ENCODE measurements at regions not wholly inside any gene's neighbourhood (a gene's known extent, or its start where the extent isn't known, plus 50 kb on each side); places are given as distances from the start of the nearest gene placed in this dataset.

DNA sequence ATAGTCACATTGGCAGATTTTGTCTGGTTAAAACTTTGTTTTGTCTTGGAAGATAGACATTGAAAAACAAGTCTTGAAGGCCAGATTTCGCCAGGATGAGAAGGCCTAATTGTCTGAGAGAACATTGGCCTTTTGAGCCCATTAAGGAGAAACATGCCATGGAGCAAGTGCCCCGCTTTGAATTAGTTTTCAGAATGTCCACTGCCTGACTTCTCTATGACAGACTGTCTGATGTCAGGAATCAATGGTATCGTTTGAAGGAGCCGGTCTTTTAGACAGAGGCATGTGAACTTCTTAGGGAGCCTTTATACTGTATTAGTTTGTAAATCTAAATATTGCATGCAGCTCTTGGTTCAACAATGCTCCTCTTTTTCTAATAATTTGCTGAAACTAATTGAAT is 155.9 kb downstream of the DLEU7 start:
- Mint-ChIP-seq H3K4me1 (ENCODE audit: low read depth) (peaks cover 7% of the 10 kb centered on the region), H3K36me3 (no peaks in the 10 kb centered on the region), H3K27ac (no peak overlapping the region), H3K27me3 (no peaks in the 10 kb centered on the region), H3K4me3 (no peak overlapping the region), H3K9me3 (ENCODE audit: low read depth) (no peaks in the 10 kb centered on the region)

DNA sequence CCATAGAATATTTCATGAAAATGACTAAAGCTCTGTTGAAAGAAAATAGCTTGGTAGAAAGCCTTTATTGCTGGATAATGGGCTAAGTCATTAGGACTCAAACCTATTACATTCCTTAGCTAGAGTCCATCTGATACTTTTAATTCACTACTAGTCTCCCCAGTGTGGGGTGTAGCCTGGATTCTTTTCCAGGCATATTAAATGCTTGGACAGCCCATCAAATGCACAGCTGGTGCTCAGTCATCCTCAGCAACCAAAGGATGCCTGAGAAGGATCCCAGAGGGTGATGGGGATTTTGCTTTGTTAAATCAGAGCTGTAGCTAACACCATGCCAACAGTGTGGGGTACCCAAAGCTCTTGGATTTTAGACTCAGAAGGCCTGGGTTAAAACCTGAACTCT is 153.5 kb downstream of the DLEU7 start:
- no peaks in the 10 kb centered on the region for H3K9me3 Mint-ChIP-seq (ENCODE audit: low read depth)
- H3K4me3 Mint-ChIP-seq = no peak overlapping the region
- no peaks in the 10 kb centered on the region for H3K27me3 Mint-ChIP-seq
- no peak overlapping the region for H3K27ac Mint-ChIP-seq
- H3K36me3 Mint-ChIP-seq = no peaks in the 10 kb centered on the region
- peaks cover 7% of the 10 kb centered on the region for H3K4me1 Mint-ChIP-seq (ENCODE audit: low read depth)

DNA sequence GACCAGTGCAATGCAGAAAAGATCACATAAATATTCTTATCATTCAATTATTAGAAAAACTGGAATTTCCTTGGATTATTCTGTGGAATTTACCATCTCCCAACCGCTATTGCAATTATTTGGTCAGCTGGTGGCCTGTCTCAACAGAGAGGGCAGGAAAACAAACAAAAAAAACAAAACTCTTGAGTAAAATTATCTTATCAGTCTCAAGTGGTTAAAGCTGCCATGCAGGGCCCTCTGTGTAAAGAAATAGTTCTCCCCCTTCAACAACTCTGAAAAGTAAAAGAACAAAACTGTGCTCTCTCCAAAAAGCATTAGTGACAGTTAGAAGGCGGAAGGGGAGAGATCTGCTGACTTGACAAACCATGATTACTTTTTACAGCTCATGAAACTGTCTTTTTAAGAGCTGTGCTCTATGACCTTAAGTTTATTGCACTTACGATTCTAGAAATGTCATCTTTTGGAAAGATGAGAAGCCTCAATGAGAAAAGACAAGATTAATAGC is 152.3 kb downstream of the DLEU7 start:
- H3K27me3 Mint-ChIP-seq = no peaks in the 10 kb centered on the region
- peaks cover 7% of the 10 kb centered on the region for H3K4me1 Mint-ChIP-seq (ENCODE audit: low read depth)
- no peaks in the 10 kb centered on the region for H3K36me3 Mint-ChIP-seq
- H3K9me3 Mint-ChIP-seq (ENCODE audit: low read depth) = no peaks in the 10 kb centered on the region
- no peak overlapping the region for H3K4me3 Mint-ChIP-seq
- no peak overlapping the region for H3K27ac Mint-ChIP-seq

DNA sequence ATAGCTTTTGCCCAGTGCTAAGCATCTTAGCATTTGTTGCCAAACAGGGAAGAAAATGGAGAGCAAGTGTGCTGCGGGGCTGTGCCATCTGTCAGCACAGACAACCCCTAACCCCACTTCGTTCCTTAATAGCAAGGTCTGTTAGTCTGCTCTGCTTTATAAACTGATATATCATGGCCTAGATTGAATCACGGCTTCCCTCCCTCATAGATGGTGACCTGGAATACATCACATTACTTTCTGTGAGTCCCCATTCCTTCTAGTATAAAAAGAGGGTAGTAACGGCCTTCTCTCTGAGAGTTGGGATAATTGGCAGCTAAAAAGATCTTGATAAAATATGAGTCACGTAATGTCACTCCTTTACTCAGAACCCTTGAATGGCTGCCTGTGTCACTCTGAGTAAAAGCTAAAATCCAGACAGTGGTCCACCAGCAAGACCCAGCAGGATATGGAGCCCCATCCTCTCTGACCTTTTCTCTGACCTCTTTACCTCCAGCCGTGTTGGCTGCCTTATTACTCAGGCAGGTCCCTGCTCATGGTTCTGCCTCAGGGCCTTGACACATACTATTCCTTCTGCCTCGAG is 151.7 kb downstream of the DLEU7 start:
- Mint-ChIP-seq H3K4me3 (no peak overlapping the region), H3K27me3 (no peaks in the 10 kb centered on the region), H3K36me3 (no peaks in the 10 kb centered on the region), H3K27ac (no peak overlapping the region), H3K4me1 (ENCODE audit: low read depth) (peaks cover 4% of the 10 kb centered on the region), H3K9me3 (ENCODE audit: low read depth) (no peaks in the 10 kb centered on the region)

DNA sequence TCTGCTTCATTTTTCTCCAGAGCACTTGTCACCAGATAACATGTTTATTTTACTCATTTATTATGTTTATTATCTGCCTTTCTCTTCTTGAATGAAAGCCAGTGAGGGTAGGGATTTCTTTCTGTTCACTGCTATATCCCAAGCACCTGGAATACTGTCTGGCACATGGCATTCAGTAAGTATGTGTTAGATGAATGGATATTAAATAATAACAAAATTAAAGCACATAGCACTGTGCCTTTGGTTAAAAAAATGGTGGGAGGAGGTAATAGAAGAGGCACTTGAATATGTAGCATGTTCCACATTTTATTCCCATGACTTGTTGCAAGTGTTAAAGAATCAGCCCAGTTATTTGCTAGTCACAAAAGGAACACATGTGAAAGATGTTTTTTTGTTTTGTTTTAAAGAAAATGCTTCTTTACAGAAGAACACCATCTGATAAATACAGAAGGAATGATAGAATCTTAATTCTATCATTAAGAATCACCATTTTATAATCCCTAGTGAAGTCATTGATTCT is 151.0 kb downstream of the DLEU7 start:
- Mint-ChIP-seq H3K9me3 (ENCODE audit: low read depth) (no peaks in the 10 kb centered on the region), H3K4me1 (ENCODE audit: low read depth) (no peaks in the 10 kb centered on the region)

DNA sequence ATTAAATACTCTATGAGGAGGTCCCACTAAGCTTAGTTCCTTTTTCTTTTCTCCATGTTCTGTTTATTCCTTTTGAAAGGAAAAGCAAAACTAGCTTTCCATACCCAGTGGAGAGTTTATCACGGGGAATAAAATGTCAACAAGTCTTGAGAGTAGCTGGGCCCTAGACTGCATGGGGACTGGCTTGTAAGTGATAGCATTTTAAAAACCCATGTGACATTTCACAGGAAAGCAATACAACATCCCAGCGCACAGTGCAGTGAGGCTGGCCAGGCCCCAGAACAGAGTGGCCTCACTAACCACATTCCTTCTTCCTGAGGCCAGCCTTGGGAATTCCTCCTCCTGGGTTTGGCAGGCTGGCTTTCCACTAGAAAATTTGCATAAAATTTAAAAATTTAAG is 149.8 kb downstream of the DLEU7 start:
- H3K9me3 Mint-ChIP-seq (ENCODE audit: low read depth) = no peaks in the 10 kb centered on the region
- no peaks in the 10 kb centered on the region for H3K36me3 Mint-ChIP-seq
- no peak overlapping the region for H3K27ac Mint-ChIP-seq
- H3K4me1 Mint-ChIP-seq (ENCODE audit: low read depth) = no peaks in the 10 kb centered on the region
- no peaks in the 10 kb centered on the region for H3K27me3 Mint-ChIP-seq
- no peak overlapping the region for H3K4me3 Mint-ChIP-seq

More for the DNA sequence above, 151.0 kb downstream of the DLEU7 start:
- no peaks in the 10 kb centered on the region for H3K36me3 Mint-ChIP-seq
- H3K27ac Mint-ChIP-seq = no peak overlapping the region
- H3K27me3 Mint-ChIP-seq = no peaks in the 10 kb centered on the region
- H3K4me3 Mint-ChIP-seq = no peak overlapping the region

DNA sequence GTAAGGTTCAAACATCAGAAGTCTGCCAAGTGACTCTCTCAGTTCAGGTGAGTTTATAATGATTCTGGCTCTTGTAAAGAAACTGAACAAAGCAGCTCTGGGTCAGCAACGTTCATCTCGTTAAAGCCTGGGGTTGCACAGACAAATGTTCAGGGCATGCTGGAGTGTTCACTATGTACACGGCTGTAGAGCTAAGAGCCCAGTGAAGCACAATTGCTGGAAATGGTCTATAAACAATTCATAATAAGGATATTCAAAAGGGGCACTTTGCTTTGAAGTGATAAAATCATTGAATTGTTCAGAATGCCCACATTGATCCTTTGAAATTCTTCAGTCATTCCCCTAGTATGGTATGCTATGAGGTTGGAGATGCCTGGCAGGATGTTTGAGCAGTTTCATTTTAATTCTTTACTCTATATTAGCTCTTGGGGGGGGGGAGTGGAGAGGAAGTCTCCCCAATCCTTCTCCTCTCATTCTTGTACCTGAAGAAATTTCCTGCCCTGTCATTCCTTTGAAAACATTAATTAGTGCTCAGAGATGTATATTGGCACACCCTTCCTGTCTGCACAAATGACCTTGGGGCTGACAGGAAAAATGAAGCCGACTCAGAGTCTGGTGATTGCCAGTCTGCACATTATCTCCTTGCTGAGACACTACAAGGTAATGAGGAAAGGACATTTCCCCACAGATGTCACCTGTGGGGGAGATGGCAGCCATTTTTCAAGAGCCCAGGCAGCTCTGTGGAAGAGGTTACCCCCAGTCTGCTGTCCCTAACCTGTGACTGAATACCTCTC is 145.5 kb downstream of the DLEU7 start:
- Mint-ChIP-seq H3K4me1 (ENCODE audit: low read depth) (no peaks in the 10 kb centered on the region), H3K4me3 (no peak overlapping the region), H3K36me3 (no peaks in the 10 kb centered on the region), H3K27me3 (no peaks in the 10 kb centered on the region), H3K9me3 (ENCODE audit: low read depth) (no peaks in the 10 kb centered on the region), H3K27ac (no peak overlapping the region)

DNA sequence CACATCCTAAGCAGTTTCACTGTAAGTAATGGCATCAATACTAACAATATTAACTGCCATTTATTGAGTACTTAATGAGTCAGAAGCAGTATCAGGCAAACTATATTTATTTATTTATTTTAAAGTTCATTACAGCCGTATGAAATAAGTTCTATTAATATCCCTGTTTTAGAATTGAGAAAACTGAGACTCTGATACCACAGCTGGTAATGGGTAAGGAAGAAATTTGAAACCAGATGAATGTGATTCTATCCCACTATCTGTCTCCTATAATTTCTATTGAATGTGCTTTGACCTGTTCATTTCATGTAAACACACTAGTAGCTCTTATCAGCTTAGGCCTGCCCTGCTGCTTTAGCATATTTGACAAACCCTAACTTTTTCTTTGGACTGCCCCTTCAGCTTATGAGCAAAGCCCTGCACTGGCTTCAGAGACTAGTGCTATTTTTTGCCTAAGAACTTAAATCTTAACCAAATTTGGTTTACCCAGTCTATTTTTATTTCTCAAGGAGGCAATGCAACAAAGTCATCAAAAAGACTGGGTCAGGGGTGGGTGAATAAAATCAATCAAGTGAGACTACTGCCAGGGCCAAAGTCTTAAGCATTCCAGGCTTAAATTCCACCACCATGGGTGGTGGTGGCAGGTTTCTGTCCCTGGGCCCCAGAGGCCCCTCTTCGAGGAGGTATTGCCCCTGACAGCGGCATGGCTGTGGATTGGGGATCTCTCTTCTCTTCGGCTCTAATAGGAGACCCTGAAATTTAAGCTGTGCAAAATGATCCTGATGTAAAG is 143.4 kb downstream of the DLEU7 start:
- Mint-ChIP-seq H3K4me1 (ENCODE audit: low read depth) (no peaks in the 10 kb centered on the region), H3K27me3 (no peaks in the 10 kb centered on the region), H3K27ac (no peak overlapping the region), H3K9me3 (ENCODE audit: low read depth) (no peaks in the 10 kb centered on the region), H3K36me3 (no peaks in the 10 kb centered on the region), H3K4me3 (no peak overlapping the region)

DNA sequence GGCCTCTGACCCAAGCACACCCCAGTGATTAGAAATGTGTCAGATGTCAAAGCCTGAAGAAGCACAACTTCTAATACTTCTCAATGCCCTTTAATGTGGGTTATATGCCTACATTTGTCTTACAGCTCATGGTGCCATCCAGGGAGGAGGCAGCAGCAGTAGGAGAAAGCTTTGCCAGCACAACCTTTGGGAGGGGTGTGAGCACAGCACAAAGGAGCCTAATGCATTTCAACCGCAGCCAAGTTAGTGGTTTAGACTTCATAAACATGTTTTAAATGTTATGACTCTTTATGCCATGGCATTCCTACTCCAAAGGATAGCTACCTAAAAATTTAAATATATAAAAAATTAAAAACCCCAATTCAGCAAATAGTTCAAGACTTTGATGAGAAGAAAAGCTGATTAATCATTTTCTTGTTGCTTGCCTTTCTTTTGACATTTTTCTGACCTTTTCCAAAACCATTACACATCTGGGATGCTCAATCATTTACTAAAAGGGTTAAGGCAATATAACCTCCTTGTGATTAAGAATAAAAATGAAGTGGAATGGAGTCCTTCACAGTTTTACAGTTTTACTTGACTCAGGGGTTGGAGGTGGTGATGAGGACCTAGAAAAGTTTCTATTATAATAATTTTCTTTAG is 142.7 kb downstream of the DLEU7 start:
- H3K9me3 Mint-ChIP-seq (ENCODE audit: low read depth) = no peaks in the 10 kb centered on the region

DNA sequence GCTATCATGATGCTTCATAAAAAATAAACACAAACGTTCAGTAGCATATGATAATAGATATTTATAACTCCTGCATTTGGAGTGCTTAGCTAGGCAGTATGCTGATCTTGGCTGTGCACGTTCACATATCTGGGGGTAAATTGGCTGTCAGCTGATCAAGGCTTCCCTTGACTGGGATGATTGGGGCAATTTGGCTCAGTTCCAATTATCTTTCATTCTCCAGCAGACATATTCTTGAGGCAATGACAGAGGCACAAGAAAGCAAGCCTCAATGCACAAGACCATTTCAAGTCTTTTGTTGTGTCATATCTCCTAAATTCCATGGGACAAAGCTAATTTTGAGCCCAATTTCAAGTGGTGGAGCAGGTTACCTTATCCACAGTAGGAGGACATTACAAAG is 142.0 kb downstream of the DLEU7 start:
- Mint-ChIP-seq H3K27me3 (no peaks in the 10 kb centered on the region), H3K4me1 (ENCODE audit: low read depth) (no peaks in the 10 kb centered on the region), H3K4me3 (no peak overlapping the region), H3K27ac (no peak overlapping the region), H3K9me3 (ENCODE audit: low read depth) (no peaks in the 10 kb centered on the region), H3K36me3 (no peaks in the 10 kb centered on the region)

More for the DNA sequence above, 142.7 kb downstream of the DLEU7 start:
- Mint-ChIP-seq H3K4me1 (ENCODE audit: low read depth) (no peaks in the 10 kb centered on the region), H3K4me3 (no peak overlapping the region), H3K27ac (no peak overlapping the region), H3K27me3 (no peaks in the 10 kb centered on the region), H3K36me3 (no peaks in the 10 kb centered on the region)

DNA sequence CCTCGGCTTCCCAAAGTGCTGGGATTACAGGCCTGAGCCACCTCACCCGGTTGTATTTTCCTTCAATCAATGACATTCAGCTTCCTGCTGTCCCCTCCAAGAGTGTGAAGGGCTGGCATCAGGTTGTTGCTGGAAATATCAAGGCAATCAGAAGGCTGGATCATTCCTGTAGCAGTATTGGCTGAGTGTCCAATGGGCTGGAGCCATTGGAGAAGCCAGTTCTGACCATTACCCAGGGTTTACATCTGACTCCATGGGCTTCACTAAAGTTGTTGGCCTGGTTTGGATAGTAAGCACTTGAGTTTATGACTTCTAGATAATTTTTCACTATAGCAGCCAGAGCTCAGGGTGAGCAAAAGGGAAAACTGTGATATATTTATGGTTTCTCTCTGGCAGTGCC is 137.0 kb downstream of the DLEU7 start:
- no peaks in the 10 kb centered on the region for H3K9me3 Mint-ChIP-seq (ENCODE audit: low read depth)
- no peak overlapping the region for H3K27ac Mint-ChIP-seq
- H3K27me3 Mint-ChIP-seq = peaks cover 2% of the 10 kb centered on the region

DNA sequence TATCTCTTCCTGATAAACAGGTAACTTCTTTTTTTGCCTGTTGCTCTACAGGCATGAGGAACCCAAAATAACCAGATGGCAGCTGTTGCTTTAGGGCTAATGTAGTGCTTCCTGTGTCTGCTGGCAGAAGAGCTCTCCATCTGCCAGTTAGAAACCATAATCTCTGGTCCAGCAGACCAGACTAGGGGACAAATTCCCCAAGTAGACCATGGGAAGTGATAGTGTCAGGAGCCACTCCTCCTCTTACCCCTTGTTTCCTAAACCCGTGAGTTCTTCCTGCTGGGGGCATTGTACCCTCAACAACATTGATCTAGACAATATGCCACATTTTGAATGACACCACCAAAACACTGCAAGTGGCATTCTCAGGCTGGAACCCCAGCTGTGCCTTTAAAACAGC is 135.9 kb downstream of the DLEU7 start:
- Mint-ChIP-seq H3K27me3 (peaks cover 2% of the 10 kb centered on the region), H3K27ac (no peak overlapping the region), H3K36me3 (no peaks in the 10 kb centered on the region), H3K9me3 (ENCODE audit: low read depth) (no peaks in the 10 kb centered on the region), H3K4me3 (no peak overlapping the region), H3K4me1 (ENCODE audit: low read depth) (no peaks in the 10 kb centered on the region)

More for the DNA sequence above, 137.0 kb downstream of the DLEU7 start:
- Mint-ChIP-seq H3K4me3 (no peak overlapping the region), H3K4me1 (ENCODE audit: low read depth) (no peaks in the 10 kb centered on the region), H3K36me3 (no peaks in the 10 kb centered on the region)

DNA sequence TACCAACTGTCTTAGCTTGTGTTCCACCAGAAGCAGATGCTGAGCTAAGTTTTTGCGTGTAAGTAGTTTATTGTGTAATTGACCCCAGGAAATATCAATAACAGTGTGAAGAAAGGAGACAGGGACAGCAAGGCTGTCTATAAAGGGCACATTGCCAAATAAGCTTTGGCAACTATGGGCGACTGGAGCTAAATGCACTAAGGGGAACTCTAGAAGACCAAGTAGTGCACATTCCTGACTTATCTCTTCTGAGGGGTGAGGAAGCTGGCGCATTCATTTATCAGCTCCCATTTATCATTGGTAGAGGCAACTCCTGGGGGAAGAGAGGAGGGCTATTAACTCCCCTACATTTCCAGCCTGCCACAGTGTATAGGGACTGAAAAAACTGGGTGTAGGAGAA is 135.0 kb downstream of the DLEU7 start:
- Mint-ChIP-seq H3K27me3 (peaks cover 2% of the 10 kb centered on the region), H3K4me1 (ENCODE audit: low read depth) (peaks cover 3% of the 10 kb centered on the region), H3K36me3 (no peaks in the 10 kb centered on the region), H3K4me3 (no peak overlapping the region), H3K9me3 (ENCODE audit: low read depth) (no peaks in the 10 kb centered on the region), H3K27ac (no peak overlapping the region)

DNA sequence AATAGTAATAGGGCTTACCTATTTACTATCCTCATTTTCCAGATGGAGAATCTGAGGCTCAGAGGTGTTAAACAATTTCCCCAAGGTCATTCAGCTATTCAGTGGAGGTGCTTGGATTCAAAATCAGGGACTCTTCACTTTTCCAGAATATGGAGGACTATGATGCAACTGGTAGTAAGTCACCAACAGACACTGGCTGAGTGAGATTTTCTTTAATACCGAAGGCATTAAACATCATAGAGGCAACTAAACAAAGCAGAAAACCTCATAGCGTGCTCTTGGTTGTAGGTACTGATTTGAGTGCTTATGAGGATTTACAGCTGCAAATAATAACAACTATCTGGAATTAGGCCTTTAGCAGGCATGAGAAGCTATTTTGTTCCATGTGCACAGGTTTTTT is 134.4 kb downstream of the DLEU7 start:
- Mint-ChIP-seq H3K27ac (no peak overlapping the region), H3K27me3 (peaks cover 2% of the 10 kb centered on the region), H3K4me1 (ENCODE audit: low read depth) (peaks cover 9% of the 10 kb centered on the region), H3K9me3 (ENCODE audit: low read depth) (no peaks in the 10 kb centered on the region), H3K4me3 (no peak overlapping the region), H3K36me3 (no peaks in the 10 kb centered on the region)

Data from activated naive CD8-positive, alpha-beta T cell (primary cell).